T-helper 17 cell (primary cell): ENCODE measurements at regions not wholly inside any gene's neighbourhood (a gene's known extent, or its start where the extent isn't known, plus 50 kb on each side); places are given as distances from the start of the nearest gene placed in this dataset.

ENCODE experiments used
- ATAC-seq: fragments of 150-1000 bp; cut with Tn5 transposase; 2 replicates; pipeline ENCODE4 v1.10.0; 2021; ENCODE audit warnings: mild to moderate bottlenecking, moderate library complexity
- DNase-seq, 3 donors: peaks; one replicate each; pipeline versions ENCODE4 v3.0.0 to v3.0.0-alpha.2; 2020 to 2021
- H3K9me3 ChIP-seq: one replicate; pipeline ENCODE4 v1.7.0; 2013; ENCODE audit warnings: low read length, mild to moderate bottlenecking; ENCODE audit not compliant: control insufficient read depth, poor library complexity, severe bottlenecking
- H3K27ac Mint-ChIP-seq: one replicate; pipeline ENCODE4 v1.8.0; 2022; ENCODE audit warnings: mild to moderate bottlenecking, moderate library complexity, mixed read lengths
- H3K27me3 Mint-ChIP-seq: one replicate; pipeline ENCODE4 v1.8.0; 2022; ENCODE audit warnings: mixed read lengths
- H3K36me3 Mint-ChIP-seq: one replicate; pipeline ENCODE4 v1.8.0; 2022; ENCODE audit warnings: low read depth, mixed read lengths
- H3K4me1 Mint-ChIP-seq: one replicate; pipeline ENCODE4 v1.8.0; 2022; ENCODE audit warnings: mild to moderate bottlenecking, mixed read lengths
- H3K4me3 Mint-ChIP-seq: one replicate; pipeline ENCODE4 v1.8.0; 2022; ENCODE audit warnings: mild to moderate bottlenecking, moderate library complexity, mixed read lengths

DNA sequence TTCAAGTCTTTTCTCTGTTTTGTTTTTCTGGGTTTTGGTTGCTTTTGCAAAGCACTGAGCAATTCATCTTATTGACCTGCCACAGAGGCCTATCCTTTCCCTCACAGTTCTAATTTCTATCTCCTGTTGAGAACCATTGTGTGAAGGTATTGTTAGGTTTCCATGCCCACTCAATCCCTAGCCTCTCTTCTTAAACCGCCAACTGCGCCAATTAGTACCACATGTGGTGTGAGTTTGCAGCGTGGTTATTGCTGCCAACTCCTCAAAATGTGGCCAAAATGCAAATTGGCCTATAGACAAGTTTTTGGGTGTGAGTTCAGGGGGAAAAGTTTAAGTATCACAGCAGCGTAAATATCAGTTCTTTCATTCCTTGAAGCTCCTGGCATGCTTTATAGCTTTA lies 232.6 kb downstream of the FLRT2 start:
- Mint-ChIP-seq H3K36me3 (no peaks in the 10 kb centered on the region), H3K4me3 (no peak overlapping the region), H3K4me1 (no peaks in the 10 kb centered on the region), H3K27me3 (no peaks in the 10 kb centered on the region), H3K27ac (no peak overlapping the region)
- ATAC-seq = no peak
- DNase-seq = no peak
- H3K9me3 ChIP-seq = no peaks in the 10 kb centered on the region

DNA sequence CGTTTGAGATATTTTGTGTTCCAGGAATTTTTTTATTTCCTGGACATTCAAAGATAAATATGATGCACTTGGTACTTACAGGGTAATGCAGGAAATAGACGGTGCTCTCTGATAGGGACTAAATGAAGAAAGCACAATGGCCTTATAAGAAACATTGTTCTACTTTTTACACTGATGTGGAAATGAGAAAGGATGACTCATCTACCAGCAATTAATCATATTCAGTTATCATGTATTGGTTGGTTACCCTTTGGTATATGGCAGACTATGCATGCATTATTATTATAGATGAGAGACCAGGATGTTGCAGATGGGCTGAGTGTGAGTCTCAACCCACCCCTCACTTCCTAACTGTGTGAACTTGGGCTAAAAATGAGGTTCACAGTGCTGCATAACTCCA lies 222.2 kb downstream of the FLRT2 start:
- no peaks in the 10 kb centered on the region for H3K27me3 Mint-ChIP-seq
- no peak overlapping the region for H3K4me3 Mint-ChIP-seq
- ATAC-seq (no peak), DNase-seq (no peak)
- no peaks in the 10 kb centered on the region for H3K4me1 Mint-ChIP-seq
- no peaks in the 10 kb centered on the region for H3K9me3 ChIP-seq
- no peaks in the 10 kb centered on the region for H3K36me3 Mint-ChIP-seq
- H3K27ac Mint-ChIP-seq = no peak overlapping the region

DNA sequence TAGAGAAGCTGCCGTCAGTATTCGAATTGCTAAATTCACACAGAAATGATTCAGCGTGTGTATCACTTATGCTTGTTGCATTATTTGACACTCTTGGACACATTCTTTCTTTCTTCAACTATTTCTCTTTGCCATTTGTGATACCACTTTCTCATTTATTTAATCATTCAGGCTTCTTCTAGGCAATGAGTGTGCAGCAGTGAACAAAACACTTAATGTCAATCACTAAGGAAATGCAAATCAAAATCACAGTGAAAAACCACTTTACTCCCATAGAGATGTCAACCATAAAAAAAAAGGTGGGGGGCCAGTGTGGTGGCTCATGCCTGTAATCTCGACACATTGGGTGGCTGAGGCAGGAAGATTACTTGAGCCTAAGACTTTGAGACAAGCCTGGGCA lies 214.6 kb downstream of the FLRT2 start:
- H3K9me3 ChIP-seq = no peaks in the 10 kb centered on the region
- Mint-ChIP-seq H3K4me1 (no peaks in the 10 kb centered on the region), H3K4me3 (no peak overlapping the region), H3K36me3 (no peaks in the 10 kb centered on the region), H3K27ac (no peak overlapping the region), H3K27me3 (no peaks in the 10 kb centered on the region)
- ATAC-seq (no peak), DNase-seq (no peak)

DNA sequence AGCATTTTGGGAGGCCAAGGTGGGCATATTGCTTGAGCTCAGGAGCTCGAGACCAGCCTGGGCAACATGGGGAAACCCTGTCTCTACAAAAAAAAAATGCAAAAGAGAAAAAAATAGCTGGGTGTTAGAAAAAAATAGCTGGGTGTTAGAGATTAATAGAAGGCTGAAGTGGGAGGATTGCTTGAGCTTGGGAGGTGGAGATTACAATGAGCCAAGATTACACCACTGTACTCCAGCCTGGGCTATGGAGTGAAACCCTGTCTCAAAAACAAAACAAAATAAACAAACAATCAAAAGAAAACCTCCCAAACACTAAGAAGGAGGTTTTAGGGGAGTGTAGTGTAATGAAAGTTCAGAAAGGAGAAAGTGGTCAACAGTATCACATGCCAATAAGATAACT lies 202.1 kb downstream of the FLRT2 start:
- Mint-ChIP-seq H3K4me1 (no peaks in the 10 kb centered on the region), H3K4me3 (no peak overlapping the region), H3K27me3 (no peaks in the 10 kb centered on the region), H3K36me3 (no peaks in the 10 kb centered on the region), H3K27ac (no peak overlapping the region)
- H3K9me3 ChIP-seq = no peaks in the 10 kb centered on the region
- DNase-seq (no peak), ATAC-seq (no peak)

DNA sequence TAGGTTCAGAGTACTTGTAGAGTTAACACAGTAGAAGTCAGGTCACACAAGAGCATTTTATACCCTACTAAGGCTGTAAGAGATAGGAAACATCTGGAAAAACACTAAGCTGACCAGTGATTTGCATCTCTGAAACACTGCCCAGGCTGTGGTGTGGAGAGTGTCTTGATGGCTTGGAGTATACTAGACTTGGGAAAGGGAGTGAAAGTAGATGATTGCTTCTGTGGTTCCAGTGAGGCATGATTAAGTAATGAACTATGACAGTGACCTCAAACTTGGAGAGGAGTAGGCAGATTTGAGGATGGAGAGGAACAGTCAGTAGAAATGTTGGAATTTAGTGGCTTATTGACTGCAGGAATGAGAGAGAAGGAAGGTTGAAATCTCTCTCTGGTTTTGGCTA lies 201.2 kb downstream of the FLRT2 start:
- DNase-seq = no peak
- no peak for ATAC-seq
- no peaks in the 10 kb centered on the region for H3K9me3 ChIP-seq
- Mint-ChIP-seq H3K4me3 (no peak overlapping the region), H3K27me3 (no peaks in the 10 kb centered on the region), H3K36me3 (no peaks in the 10 kb centered on the region), H3K4me1 (no peaks in the 10 kb centered on the region), H3K27ac (no peak overlapping the region)

DNA sequence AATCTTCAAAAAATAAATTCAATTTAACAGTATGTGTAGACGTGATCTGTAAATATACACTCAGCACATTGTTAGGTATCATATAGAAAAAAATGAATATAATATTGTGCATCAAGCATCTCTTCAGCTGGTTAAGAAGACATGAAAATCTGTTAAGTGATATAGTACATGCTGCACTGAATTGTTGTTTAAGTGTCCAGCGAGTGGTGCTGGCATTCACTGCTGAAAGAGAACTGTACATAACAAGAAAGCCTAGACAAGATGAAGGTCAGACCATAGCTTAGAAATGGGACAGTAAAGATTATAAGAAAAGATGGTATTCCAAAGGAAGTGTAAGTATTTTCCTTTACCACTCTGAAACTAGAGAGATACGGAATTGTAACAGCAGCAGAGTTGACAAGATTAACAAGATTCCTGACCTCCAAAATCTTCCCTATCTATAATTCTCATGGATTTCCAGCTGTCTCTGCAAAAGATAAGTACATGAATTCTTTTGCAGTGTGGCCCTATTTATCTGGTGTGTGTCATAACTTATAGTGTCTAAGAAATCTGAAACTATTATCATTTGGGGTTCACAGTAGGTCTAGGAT lies 198.6 kb downstream of the FLRT2 start:
- Mint-ChIP-seq H3K36me3 (no peaks in the 10 kb centered on the region), H3K4me3 (no peak overlapping the region), H3K4me1 (no peaks in the 10 kb centered on the region), H3K27ac (no peak overlapping the region), H3K27me3 (no peaks in the 10 kb centered on the region)
- H3K9me3 ChIP-seq = no peaks in the 10 kb centered on the region
- ATAC-seq (no peak), DNase-seq (no peak)

DNA sequence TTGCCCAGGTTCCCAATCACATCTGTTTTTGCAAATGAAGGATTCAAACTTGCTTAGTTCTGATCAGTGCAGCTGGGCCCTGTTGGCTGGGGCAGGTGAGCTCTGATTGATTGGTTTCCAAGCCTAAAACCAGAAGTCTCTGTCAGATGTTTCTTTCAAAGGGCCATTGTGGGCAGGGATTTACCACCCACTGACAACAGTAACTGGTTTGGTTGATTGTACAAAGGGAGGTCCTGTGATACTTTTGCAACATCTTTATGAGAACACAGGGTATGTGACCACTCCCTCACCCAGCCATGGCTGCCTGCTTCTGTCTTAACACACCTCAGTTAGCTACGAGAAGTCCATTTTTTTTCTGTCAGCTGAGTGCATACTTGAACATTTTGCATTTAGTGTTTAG lies 184.1 kb downstream of the FLRT2 start:
- Mint-ChIP-seq H3K27ac (no peak overlapping the region), H3K27me3 (no peaks in the 10 kb centered on the region), H3K36me3 (no peaks in the 10 kb centered on the region), H3K4me1 (no peaks in the 10 kb centered on the region), H3K4me3 (no peak overlapping the region)
- ATAC-seq = no peak
- no peak for DNase-seq
- H3K9me3 ChIP-seq = no peaks in the 10 kb centered on the region

DNA sequence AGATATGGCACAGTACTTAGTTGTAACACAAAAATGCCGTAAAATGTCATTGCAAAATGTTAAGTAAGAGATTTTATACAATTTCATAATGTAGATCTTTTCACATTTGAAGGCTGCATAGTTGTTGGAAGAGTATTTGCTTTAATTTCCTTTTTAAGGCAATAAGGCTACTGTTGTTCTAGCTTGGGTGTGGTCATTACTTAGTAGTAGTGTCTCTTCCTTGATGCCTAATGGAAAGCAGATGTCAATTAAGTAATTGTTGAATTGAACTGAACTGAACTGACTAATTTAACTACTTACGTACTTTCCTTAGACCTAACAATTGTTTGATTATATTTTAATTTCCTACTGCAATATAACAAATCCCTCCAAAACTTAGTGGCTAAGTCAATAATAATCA lies 181.7 kb downstream of the FLRT2 start:
- H3K36me3 Mint-ChIP-seq = no peaks in the 10 kb centered on the region

More for the DNA sequence above, 181.7 kb downstream of the FLRT2 start:
- DNase-seq (no peak), ATAC-seq (no peak)
- no peak overlapping the region for H3K27ac Mint-ChIP-seq
- no peaks in the 10 kb centered on the region for H3K4me1 Mint-ChIP-seq
- H3K4me3 Mint-ChIP-seq = no peak overlapping the region
- no peaks in the 10 kb centered on the region for H3K9me3 ChIP-seq
- H3K27me3 Mint-ChIP-seq = no peaks in the 10 kb centered on the region
